ENCODE measurements at regions not wholly inside any gene's neighbourhood (a gene's known extent, or its start where the extent isn't known, plus 50 kb on each side); places are given as distances from the start of the nearest gene placed in this dataset.
"Not testable (repeated sequence)": the region's sequence is repeated elsewhere in the genome, so short reads cannot be mapped to it uniquely, and the experiment has no call there.

DNA sequence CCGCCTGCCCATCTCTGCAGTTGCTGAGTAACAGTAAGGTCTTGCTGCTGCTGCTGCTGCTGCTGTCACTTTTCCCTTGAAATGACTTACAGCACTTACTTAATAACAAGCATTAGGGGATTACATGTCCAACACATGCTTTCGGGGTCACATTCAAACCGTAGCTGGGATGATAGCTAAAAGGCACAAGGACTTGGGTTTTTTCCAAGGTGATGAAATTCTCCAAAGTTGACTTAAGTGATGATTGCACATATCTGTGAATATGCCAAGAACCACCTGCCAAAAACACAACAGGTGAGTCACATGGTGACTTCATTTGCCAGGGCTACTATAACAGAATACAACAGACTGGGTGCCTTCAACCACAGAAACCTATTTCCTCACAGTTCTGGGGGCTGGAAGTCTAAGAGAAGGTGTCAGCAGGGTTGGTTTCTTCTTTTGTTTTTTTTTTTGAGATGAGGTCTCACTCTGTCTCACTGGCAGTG, 121.9 kb upstream of the TNRC6C start:
- no peak for DNase-seq

- DNase-seq: not testable (repeated sequence)
Measured at GRCh38 chr17:77837072-77837471, 121.4 kb upstream of the TNRC6C start.

DNA sequence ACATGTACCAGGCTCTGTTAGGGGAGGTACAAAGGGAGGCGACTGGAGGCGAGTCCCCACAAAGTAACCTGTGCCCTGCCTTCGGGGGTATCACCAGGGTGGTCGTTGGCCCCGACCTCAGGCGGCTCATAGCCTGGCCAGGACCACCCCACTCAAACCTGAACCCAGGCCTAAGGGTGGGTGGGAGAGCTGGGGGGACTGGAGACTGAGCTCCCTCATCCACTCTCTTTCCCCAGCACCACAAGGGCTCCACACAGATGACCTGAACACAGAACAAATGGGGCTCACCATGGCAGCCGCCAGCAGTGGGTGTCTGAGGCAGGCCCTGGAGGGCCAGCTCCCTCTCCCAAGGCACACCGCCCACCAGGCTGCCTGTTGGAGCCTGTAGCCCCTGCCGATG, 120.6 kb upstream of the TNRC6C start:
- no peak for DNase-seq

DNA sequence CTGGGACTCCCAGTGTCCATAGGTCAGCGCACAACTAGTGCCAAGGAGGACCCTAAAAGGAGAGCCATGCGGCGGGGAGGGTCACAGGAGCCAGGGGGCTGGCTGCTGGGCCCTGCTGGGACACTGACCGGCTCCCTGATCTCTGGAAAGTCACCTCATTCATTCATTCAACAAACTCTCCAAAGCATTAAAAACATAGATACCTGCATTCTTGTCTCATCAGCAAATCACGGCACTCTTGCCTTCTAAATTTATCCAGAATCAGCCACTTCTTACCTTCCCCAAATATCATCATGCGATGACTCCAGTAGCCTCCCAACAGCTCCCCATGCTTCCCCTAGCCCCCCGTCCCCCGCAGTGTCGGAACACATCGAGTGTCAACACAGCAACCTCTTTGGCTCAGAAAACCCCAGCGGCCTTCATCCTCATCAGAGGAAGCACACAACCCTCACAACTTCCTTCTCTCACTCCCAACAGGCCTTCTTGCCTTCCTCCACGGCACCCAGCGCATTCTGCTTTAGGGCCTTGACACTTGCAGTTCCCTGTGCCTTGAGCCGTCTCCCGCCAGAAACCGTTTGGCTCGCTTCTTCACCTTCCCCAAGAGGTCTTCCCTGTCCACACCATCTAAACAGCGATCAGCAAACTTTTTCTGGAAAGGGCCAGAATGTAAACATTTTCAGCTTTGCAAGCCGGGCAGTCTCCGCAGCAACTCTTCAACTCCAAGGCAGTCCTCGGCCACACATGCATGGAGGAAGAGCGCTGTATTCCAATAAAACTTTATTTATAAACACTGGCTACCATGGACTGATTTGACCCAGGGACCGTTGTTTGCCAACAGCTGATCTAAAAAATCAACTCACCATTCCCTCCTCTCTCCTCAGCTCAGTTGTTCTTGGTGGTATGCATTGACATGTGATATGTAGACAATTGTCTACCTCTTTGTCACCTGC, 119.5 kb upstream of the TNRC6C start:
- DNase-seq: no peak

- DNase-seq: no peak
Measured at GRCh38 chr17:77839698-77840512, 118.6 kb upstream of the TNRC6C start.

GRCh38 chr17:77840513-77841165, 117.9 kb upstream of the TNRC6C start:
- DNase-seq: no peak

DNA sequence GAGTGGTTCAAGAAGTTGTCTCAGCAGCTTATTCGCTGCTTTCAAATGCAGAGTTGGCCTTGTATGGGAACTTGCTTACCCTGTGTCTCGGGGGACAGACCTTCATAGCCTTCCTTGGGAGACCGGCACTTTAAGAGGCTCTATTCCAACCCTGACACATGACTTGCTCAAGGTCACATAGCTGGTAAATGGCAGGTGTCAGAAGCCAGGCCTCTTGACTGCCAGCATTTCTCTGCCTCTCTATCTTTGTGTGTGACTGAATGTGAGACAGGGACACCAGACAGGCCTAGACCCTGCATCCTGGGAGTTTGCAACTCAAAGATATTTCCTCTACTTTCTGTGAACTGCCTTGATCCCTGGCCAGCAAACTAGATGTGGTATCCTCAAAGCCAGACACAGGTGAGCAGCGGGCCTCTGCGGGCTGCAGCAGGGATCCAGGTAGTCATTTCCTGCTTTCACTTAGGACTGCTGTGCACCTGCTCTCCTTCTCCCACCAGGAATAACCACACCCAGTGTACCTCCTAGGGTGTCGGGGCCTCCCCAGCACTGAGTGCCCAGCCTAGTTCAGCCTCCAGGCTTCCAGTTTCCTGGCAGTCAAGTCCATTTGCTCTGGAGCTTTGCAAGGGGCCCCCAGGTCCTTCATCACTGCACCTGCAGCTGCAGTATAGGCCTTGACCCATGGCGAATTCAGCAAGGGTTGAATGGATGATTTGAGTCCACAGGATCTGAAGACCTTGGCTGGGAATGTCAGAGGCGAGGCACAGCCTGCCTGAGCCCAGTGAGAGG, 116.6 kb upstream of the TNRC6C start:
- peak; percentile 76 for DNase-seq

DNA sequence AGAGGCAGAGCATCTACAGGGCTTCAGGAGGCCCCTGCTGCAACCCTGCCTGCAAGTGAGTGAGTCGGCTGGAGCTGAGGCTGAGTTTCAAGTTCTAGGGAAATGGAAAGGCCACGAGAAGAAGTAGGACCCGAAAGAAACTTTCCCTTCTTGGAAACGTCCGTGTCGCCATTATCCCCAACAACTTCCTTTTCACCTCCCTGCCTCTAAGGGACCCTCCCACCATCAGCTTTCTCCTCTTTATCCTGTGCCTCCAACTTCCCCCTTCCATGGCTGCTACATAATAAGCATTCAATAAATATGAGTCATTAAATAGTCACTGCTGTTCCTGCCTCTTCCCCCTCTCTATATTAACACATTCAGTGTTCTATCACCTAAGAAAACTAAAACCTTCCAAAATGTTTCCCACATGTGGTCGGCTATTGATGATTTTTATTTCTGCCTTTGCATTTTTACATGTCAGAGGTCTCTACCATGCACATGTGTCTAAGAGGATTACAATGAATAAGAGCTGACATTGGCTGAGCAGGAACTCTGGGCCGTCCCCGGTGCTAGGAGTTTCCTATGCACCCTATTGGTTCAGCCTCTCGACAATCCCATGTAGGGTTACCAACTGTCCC, 115.9 kb upstream of the TNRC6C start:
- DNase-seq: no peak

- DNase-seq: not testable (repeated sequence)
Measured at GRCh38 chr17:77843255-77843895, 115.1 kb upstream of the TNRC6C start.

GRCh38 chr17:77843896-77844295, 114.6 kb upstream of the TNRC6C start:
- DNase-seq: no peak

GRCh38 chr17:77844681-77845080, 113.8 kb upstream of the TNRC6C start:
- no peak for DNase-seq

DNA sequence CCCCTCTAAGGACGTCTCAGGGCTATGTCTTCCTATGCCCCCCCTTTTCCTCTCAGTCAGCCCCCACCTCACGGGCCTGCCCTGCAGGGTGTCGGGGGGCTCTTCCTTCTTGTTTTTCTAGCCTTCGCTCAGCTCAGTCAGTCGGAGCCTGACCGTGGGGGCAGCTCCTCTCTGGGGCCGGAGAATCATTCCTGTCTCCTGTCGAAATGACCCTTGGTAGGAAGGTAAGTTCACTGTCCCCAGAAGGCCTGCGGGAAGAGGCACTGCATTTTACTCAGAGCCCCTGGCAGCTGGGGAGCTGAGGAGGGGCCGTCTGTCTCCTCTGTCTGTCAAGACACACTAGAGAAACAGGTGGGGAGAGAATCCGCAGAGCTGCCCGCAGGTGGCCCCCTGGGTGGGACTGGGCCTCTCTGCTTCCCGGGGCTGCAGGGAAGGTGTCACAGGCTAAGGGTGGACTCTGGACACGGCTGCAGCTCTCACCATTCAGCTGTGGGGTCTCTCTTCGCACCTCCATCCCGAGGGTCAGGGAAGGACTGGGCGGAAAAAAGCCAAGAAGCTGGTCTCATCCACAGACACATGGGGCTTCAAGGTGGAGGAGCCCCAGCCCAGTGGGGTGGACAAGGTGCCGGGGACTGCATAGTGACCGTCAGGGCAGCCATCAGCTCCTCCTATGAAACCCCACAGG, 112.8 kb upstream of the TNRC6C start:
- no peak for DNase-seq

GRCh38 chr17:77846531-77847085, 111.9 kb upstream of the TNRC6C start:
- no peak for DNase-seq

DNA sequence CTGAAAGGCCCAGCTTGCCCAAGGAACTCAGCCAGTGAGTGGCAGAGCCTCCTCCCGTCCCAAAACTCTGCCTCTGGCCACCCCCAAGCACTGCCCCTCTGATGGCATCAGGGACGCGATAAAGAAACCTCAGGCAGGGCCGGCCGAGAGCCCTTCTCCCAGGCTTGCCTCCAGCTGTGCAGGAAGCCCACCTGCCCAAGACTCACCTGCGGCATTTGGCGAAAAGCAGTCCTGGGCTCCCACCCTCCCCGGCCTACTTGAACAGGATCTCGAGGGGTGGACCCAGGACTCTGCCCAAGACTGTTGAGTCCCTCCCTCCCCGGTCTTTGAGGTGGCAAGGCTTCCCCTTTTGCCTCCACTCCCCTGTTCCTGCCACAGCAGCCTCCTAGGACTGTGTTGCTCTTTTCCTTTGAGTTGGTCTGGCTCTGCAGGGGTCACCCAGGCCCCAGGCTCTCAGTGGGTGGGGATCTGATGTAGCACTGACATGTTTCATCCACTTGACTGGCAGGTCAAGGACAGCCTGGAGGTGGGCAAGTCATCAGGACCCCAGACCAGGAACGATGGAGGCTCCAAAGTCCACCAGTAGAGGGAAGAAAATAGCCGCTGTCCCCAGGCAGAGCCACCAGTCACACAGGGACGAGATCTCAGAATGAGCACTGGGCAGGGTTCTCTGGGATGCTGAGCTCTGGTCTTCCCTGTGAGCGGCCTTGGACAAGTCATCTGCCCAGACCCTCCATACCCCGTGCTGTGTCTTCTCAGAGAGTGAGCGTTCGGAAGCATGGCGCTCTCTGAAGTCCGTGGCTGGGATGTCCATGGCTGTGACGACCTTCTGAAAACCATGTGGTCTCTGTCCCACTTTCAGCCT, 111.0 kb upstream of the TNRC6C start:
- no peak for DNase-seq

- DNase-seq: no peak
Measured at GRCh38 chr17:77848257-77848656, 110.2 kb upstream of the TNRC6C start.

DNA sequence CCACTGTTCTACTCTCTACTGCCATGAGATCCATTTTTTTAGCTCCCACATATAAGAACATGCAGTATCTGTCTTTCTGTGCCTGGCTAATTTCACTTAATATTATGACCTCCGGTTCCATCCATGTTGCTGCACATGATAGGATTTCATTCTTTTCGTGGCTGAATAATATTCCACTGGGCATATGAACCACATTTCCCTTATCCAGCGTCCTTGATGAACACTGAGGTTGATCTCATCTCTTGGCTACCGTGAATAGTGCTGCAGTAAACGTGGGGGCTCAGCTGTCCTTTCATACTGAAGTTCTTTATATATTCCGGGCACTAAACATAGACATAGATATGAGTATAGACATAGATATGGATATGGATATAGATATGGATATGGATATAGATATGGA, 109.3 kb upstream of the TNRC6C start:
- DNase-seq: no peak

- DNase-seq: no peak
Measured at GRCh38 chr17:77851921-77852320, 106.6 kb upstream of the TNRC6C start.

- no peak for DNase-seq
Measured at GRCh38 chr17:77852731-77853130, 105.8 kb upstream of the TNRC6C start.

Measured in NCI-H146 (cell line).